MM.1S (cell line): ENCODE measurements at regions not wholly inside any gene's neighbourhood (a gene's known extent, or its start where the extent isn't known, plus 50 kb on each side); places are given as distances from the start of the nearest gene placed in this dataset.

Experiments
- EZH2 ChIP-seq: fragments of 300-600 bp; sonication (generic); optimal IDR thresholded peaks from 2 replicates; pipeline ENCODE3; 2017; ENCODE audit warnings: low read depth, mild to moderate bottlenecking, antibody characterized with exemption, low read length, mixed read lengths
- TF ChIP-seq, protein P1 (sequence below): fragments of 300-600 bp; sonication (generic); IDR thresholded peaks from 2 replicates; pipeline ENCODE4 v1.5.1; 2016; ENCODE audit warnings: antibody characterized with exemption, low read length, mixed read lengths

DNA sequence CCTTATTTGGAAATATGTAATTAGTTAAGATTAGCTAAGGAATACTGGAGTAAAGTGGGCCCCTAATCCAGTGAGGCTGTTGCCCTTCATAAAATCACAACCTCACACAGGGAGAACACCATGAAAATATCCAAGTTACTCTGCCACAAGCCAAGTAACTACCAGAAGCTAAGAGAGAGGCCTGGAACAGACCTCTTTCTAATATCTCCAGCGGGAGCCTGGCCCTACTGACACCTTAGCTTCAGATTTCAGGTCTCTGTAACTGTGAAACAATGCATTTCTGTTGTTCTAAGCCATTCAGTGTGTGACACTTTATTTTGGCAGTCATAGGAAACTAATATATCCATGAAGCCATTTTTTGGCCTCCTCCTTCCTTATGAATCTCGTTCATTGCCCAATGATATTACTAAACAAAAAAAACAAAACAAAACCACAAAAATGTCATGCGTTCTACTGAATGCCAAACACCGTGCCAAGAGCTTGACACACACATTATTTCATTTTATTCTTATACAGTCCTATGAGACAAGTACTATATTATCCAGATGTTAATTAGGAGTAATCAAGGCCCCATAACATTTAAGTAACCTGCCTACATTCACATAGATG, 699.0 kb downstream of the MAT2B start:
- TF ChIP-seq EZH2: no peak
- TF ChIP-seq, protein P1, sequence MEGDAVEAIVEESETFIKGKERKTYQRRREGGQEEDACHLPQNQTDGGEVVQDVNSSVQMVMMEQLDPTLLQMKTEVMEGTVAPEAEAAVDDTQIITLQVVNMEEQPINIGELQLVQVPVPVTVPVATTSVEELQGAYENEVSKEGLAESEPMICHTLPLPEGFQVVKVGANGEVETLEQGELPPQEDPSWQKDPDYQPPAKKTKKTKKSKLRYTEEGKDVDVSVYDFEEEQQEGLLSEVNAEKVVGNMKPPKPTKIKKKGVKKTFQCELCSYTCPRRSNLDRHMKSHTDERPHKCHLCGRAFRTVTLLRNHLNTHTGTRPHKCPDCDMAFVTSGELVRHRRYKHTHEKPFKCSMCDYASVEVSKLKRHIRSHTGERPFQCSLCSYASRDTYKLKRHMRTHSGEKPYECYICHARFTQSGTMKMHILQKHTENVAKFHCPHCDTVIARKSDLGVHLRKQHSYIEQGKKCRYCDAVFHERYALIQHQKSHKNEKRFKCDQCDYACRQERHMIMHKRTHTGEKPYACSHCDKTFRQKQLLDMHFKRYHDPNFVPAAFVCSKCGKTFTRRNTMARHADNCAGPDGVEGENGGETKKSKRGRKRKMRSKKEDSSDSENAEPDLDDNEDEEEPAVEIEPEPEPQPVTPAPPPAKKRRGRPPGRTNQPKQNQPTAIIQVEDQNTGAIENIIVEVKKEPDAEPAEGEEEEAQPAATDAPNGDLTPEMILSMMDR: no peak
